HepG2 (cell line): ENCODE measurements at regions not wholly inside any gene's neighbourhood (a gene's known extent, or its start where the extent isn't known, plus 50 kb on each side); places are given as distances from the start of the nearest gene placed in this dataset.

ENCODE experiments used
- ATAC-seq: fragments of 200-7000 bp; cut with Tn5 transposase; 3 replicates; pipeline ENCODE4 v1.9.1; 2020; ENCODE audit warnings: mild to moderate bottlenecking, moderate library complexity
- BruUV-seq: library from RNA; stranded (reverse); fragments of 400-500 nt; replicated peaks from 2 replicates; lab custom pipeline; 2021; lab: Mats Ljungman, UMichigan
- CTCF ChIA-PET: fragments of 300-600 bp; formaldehyde crosslinking; extraction: SDS; loops from one replicate; lab custom pipeline; 2021; ENCODE audit warnings: low total read pairs, inconsistent platforms, low intra/inter-chr PET ratio; lab: Yijun Ruan, JAX
- POLR2A ChIA-PET: fragments of 350-600 bp; sonication (Branson Sonifier 250); formaldehyde crosslinking; loops from one replicate; lab custom pipeline; 2020; ENCODE audit warnings: antibody characterized with exemption, inconsistent platforms; lab: Yijun Ruan, JAX
- DNase-seq: peaks from one replicate; pipeline ENCODE4 v3.0.0-alpha.2; 2015; ENCODE audit warnings: low spot score
- FAIRE-seq: peaks from 3 replicates; lab custom pipeline; 2011; peaks lifted over from hg19 to GRCh38; lab: Jason Lieb, UNC
- H2AFZ ChIP-seq: one replicate; pipeline ENCODE4 v1.6.1; 2011; ENCODE audit warnings: low read length, inconsistent platforms
- H3K27ac ChIP-seq: fragments of 300-600 bp; 3 replicates; pipeline ENCODE4 v1.8.0; 2011; ENCODE audit warnings: mixed run types, mild to moderate bottlenecking, mixed read lengths, low read length, inconsistent platforms; ENCODE audit not compliant: insufficient read depth; ENCODE audit errors: extremely low read length
- H3K27me3 ChIP-seq, 2 experiments: fragments of 200-600 bp in 1 of 2; 2 replicates in 1 of 2; 3 replicates in 1 of 2; pipeline versions ENCODE4 v1.6.0 to v1.8.0; 2011; ENCODE audit warnings: low read length in 2 of 2, mild to moderate bottlenecking in 2 of 2, moderate library complexity in 2 of 2, inconsistent platforms in 1 of 2; ENCODE audit not compliant: insufficient read depth in 2 of 2, control insufficient read depth in 1 of 2
- H3K36me3 ChIP-seq, 2 experiments: fragments of 200-600 bp in 1 of 2; replicated peaks in 1 of 2; 2 replicates in 1 of 2; 3 replicates in 1 of 2; pipeline versions ENCODE4 v1.5.1 to v1.8.0; 2011; ENCODE audit warnings: low read length in 2 of 2, inconsistent platforms in 1 of 2; ENCODE audit not compliant: insufficient read depth in 2 of 2, control insufficient read depth in 1 of 2
- H3K4me1 ChIP-seq: 2 replicates; pipeline ENCODE4 v1.5.1; 2012; ENCODE audit warnings: low read length, inconsistent platforms; ENCODE audit not compliant: insufficient read depth
- H3K4me2 ChIP-seq: 2 replicates; pipeline ENCODE4 v1.6.0; 2011; ENCODE audit warnings: low read depth, low read length, inconsistent platforms
- H3K4me3 ChIP-seq, 3 experiments: fragments of 200-600 bp in 1 of 3; sonication (generic), shearing (Covaris generic) in 1 of 3; replicated peaks in 1 of 3; 2 replicates each; pipeline ENCODE4 v1.5.1; 2011 to 2016; ENCODE audit warnings: low read length in 3 of 3, inconsistent platforms in 2 of 3, low read depth in 2 of 3, mild to moderate bottlenecking in 2 of 3, control low read depth in 1 of 3, mixed read lengths in 1 of 3; ENCODE audit not compliant: insufficient read depth in 1 of 3
- H3K79me2 ChIP-seq: one replicate; pipeline ENCODE4 v1.6.1; 2011; ENCODE audit warnings: low read length, inconsistent platforms; ENCODE audit not compliant: insufficient read depth
- H3K9ac ChIP-seq: 2 replicates; pipeline ENCODE4 v1.6.0; 2011; ENCODE audit warnings: mild to moderate bottlenecking, low read depth, low read length, inconsistent platforms; ENCODE audit not compliant: insufficient read depth
- H3K9me3 ChIP-seq: 2 replicates; pipeline ENCODE4 v1.5.1; 2012; ENCODE audit warnings: mild to moderate bottlenecking, low read length
- H4K20me1 ChIP-seq: 2 replicates; pipeline ENCODE4 v1.6.0; 2011; ENCODE audit warnings: inconsistent platforms, mild to moderate bottlenecking, low read length, moderate library complexity; ENCODE audit not compliant: insufficient read depth
- AGO1 ChIP-seq: fragments of 200-400 bp; formaldehyde crosslinking; IDR thresholded peaks from 2 replicates; pipeline ENCODE4 v1.6.1; 2017; ENCODE audit warnings: mild to moderate bottlenecking, low read depth, low read length, moderate library complexity; ENCODE audit not compliant: poor library complexity, severe bottlenecking
- CHCHD3 ChIP-seq: sonication (generic); formaldehyde crosslinking; IDR thresholded peaks from 2 replicates; pipeline ENCODE4 v1.8.0; 2022; ENCODE audit warnings: mild to moderate bottlenecking, missing genetic modification reagents, moderate library complexity
- FIP1L1 ChIP-seq: fragments of 200-400 bp; formaldehyde crosslinking; IDR thresholded peaks from 2 replicates; pipeline ENCODE4 v1.6.1; 2018; ENCODE audit warnings: low read depth, mild to moderate bottlenecking, low read length, moderate library complexity, borderline replicate concordance; ENCODE audit not compliant: insufficient read depth
- JUN ChIP-seq: sonication (generic); formaldehyde crosslinking; IDR thresholded peaks from 2 replicates; pipeline ENCODE4 v1.4.0; 2020; ENCODE audit warnings: mild to moderate bottlenecking, missing genetic modification reagents
- NCOA2 ChIP-seq: sonication (generic); formaldehyde crosslinking; IDR thresholded peaks from 2 replicates; pipeline ENCODE4 v1.8.0; 2022; ENCODE audit warnings: inconsistent platforms
- NR0B2 ChIP-seq: sonication (generic); formaldehyde crosslinking; IDR thresholded peaks from 2 replicates; pipeline ENCODE4 v1.4.0; 2020; ENCODE audit warnings: mild to moderate bottlenecking, missing genetic modification reagents
- RFXANK ChIP-seq: IDR thresholded peaks from 2 replicates; pipeline ENCODE4 v1.6.1; 2016
- RORA ChIP-seq: sonication (generic); formaldehyde crosslinking; IDR thresholded peaks from 2 replicates; pipeline ENCODE4 v1.5.0; 2020; ENCODE audit warnings: mild to moderate bottlenecking, missing genetic modification reagents, moderate library complexity
- SATB2 ChIP-seq: sonication (generic); formaldehyde crosslinking; IDR thresholded peaks from 2 replicates; pipeline ENCODE4 v1.5.0; 2020; ENCODE audit warnings: missing genetic modification reagents
- SOX13 ChIP-seq, 3 experiments: fragments of 450-650 bp in 1 of 3; sonication (generic) in 1 of 3; formaldehyde crosslinking in 1 of 3; IDR thresholded peaks in 2 of 3; conservative IDR thresholded peaks in 1 of 3; 2 replicates each; pipeline versions ENCODE4 v1.5.0 to v1.6.1; 2016 to 2020; ENCODE audit warnings: antibody characterized with exemption in 1 of 3, mild to moderate bottlenecking in 1 of 3, missing compliant biosample characterization in 1 of 3, missing genetic modification reagents in 1 of 3, moderate library complexity in 1 of 3
- U2AF1 ChIP-seq: fragments of 200-400 bp; formaldehyde crosslinking; optimal IDR thresholded peaks from 2 replicates; pipeline ENCODE3; 2017; ENCODE audit warnings: mild to moderate bottlenecking, low read depth, low read length
- ZFP62 ChIP-seq: sonication (generic); formaldehyde crosslinking; IDR thresholded peaks from 2 replicates; pipeline ENCODE4 v1.4.0; 2020; ENCODE audit warnings: missing genetic modification reagents
- ZMYM4 ChIP-seq: sonication (generic); formaldehyde crosslinking; IDR thresholded peaks from 2 replicates; pipeline ENCODE4 v1.8.1; 2023; ENCODE audit warnings: mild to moderate bottlenecking, missing genetic modification reagents
- ZNF17 ChIP-seq: sonication (generic); formaldehyde crosslinking; IDR thresholded peaks from 2 replicates; pipeline ENCODE4 v1.5.0; 2020; ENCODE audit warnings: mild to moderate bottlenecking, missing genetic modification reagents
- ZNF20 ChIP-seq: sonication (generic); formaldehyde crosslinking; IDR thresholded peaks from 2 replicates; pipeline ENCODE4 v1.4.0; 2020; ENCODE audit warnings: mild to moderate bottlenecking, moderate library complexity, missing genetic modification reagents
- ZNF275 ChIP-seq: sonication (generic); formaldehyde crosslinking; IDR thresholded peaks from 2 replicates; pipeline ENCODE4 v1.8.0; 2022; ENCODE audit warnings: missing genetic modification reagents, mild to moderate bottlenecking, inconsistent platforms, borderline replicate concordance
- ZNF343 ChIP-seq: sonication (generic); formaldehyde crosslinking; IDR thresholded peaks from 2 replicates; pipeline ENCODE4 v1.4.0; 2020; ENCODE audit warnings: mild to moderate bottlenecking, missing genetic modification reagents
- ZNF460 ChIP-seq: sonication (generic); formaldehyde crosslinking; IDR thresholded peaks from 2 replicates; pipeline ENCODE4 v1.5.1; 2020; ENCODE audit warnings: missing genetic modification reagents, mild to moderate bottlenecking, borderline replicate concordance
- ZNF510 ChIP-seq: sonication (generic); formaldehyde crosslinking; IDR thresholded peaks from 2 replicates; pipeline ENCODE4 v1.4.0; 2020; ENCODE audit warnings: low read depth, mild to moderate bottlenecking, missing genetic modification reagents
- WGBS: methylation state at CpG from one replicate; pipeline ENCODE4 v1.1.6; 2017; ENCODE audit warnings: low lambda C conversion rate; 5-methylcytosine and 5-hydroxymethylcytosine counted together
- in situ Hi-C: cut with HindIII; loops from 2 replicates; pipeline ENCODE4 v1.10.0; 2017; ENCODE audit warnings: low pct_unique_long_range_greater_than_20kb; ENCODE audit not compliant: extremely low pct_ligation_motif_present
- intact Hi-C: fragments of 100-400 bp; cut with micrococcal nuclease; formaldehyde crosslinking; loops from one replicate; pipeline ENCODE4 v1.10.0; 2022; ENCODE audit not compliant: unreplicated experiment

DNA sequence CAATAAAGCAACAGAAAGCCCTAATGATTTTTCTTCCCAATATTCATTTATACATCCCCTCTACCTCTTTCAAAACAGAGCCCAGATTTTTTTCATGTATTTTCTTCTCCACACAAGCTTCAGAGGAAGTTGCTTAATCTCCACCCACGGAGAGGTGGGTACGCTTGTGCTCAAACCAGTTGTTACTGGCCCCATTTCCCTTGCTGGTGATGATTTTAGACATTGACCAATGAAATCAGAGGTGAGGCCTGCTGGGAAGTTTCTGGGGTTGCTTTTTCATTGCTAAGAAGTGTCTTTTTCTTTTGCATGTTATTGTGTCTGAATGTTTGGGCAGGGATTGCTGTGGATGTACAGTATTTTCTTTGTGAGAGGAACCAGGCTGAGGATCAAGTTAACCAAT is 448.1 kb upstream of the B3GALT2 start:
- CTCF ChIA-PET = no interaction called here
- Histone ChIP-seq H3K4me3 (no peak overlapping the region), H3K9me3 (no peaks in the 10 kb centered on the region), H3K36me3 (no peaks in the 10 kb centered on the region), H3K9ac (no peak overlapping the region), H3K27me3 (no peaks in the 10 kb centered on the region), H4K20me1 (no peaks in the 10 kb centered on the region), H3K4me1 (no peaks in the 10 kb centered on the region), H3K79me2 (no peaks in the 10 kb centered on the region), H3K27ac (no peak overlapping the region), H2AFZ (no peak overlapping the region), H3K4me2 (no peak overlapping the region)
- intact Hi-C loops (no loop called here), in situ Hi-C loops (no loop called here)
- ATAC-seq (no peak), DNase-seq (no peak), FAIRE-seq (no peak)
- no TSS peak for BruUV-seq
- POLR2A ChIA-PET = no interaction called here
- WGBS = 11% methylated on average over 2 of the region's 2 CpGs
- TF ChIP-seq ZNF343 (no peak), ZNF20 (no peak), ZNF275 (no peak), NR0B2 (CRISPR knock-in tag) (no peak), ZFP62 (CRISPR knock-in tag) (no peak), SATB2 (CRISPR knock-in tag) (no peak), RORA (CRISPR knock-in tag) (no peak), JUN (CRISPR knock-in tag) (no peak)

GRCh38 chr1:193633991-193634390 is 447.6 kb upstream of the B3GALT2 start:
- intact Hi-C loops = no loop called here
- TF ChIP-seq AGO1 = no peak
- no peak for TF ChIP-seq SOX13 (IDR thresholded peaks at IDR 0.05)
- no peak for TF ChIP-seq SOX13 (CRISPR knock-in tag; conservative IDR thresholded peaks at IDR 0.05 in 1 of 2, IDR thresholded peaks at IDR 0.05 in 1 of 2)
- TF ChIP-seq ZNF510 (CRISPR knock-in tag) = no peak
- no peak for TF ChIP-seq RFXANK (CRISPR knock-in tag)
- no peak for TF ChIP-seq ZNF17 (CRISPR knock-in tag)
- TF ChIP-seq ZMYM4 (CRISPR knock-in tag) = no peak
- TF ChIP-seq FIP1L1 = no peak
- TF ChIP-seq U2AF1 = no peak
- TF ChIP-seq ZNF460 (CRISPR knock-in tag) = no peak
- no peak for TF ChIP-seq NCOA2 (CRISPR knock-in tag)
- TF ChIP-seq CHCHD3 (CRISPR knock-in tag) = no peak

More at GRCh38 chr1:193633991-193634390, 447.6 kb upstream of the B3GALT2 start:
- Histone ChIP-seq H3K27me3 (no peaks in the 10 kb centered on the region), H3K4me3 (no peak overlapping the region), H3K27ac (no peak overlapping the region), H2AFZ (no peak overlapping the region), H3K4me1 (no peaks in the 10 kb centered on the region), H4K20me1 (no peaks in the 10 kb centered on the region), H3K4me2 (no peak overlapping the region), H3K9ac (no peak overlapping the region), H3K79me2 (no peaks in the 10 kb centered on the region), H3K36me3 (no peaks in the 10 kb centered on the region), H3K9me3 (no peaks in the 10 kb centered on the region)
- ATAC-seq (no peak), DNase-seq (no peak), FAIRE-seq (no peak)
- ChIA-PET CTCF (no interaction called here), POLR2A (no interaction called here)
- no TSS peak for BruUV-seq
- in situ Hi-C loops = no loop called here
- WGBS = 0% methylated on average over 2 of the region's 2 CpGs
